Gastroesophageal sphincter (tissue), 4 donors: ENCODE measurements at regions not wholly inside any gene's neighbourhood (a gene's known extent, or its start where the extent isn't known, plus 50 kb on each side); places are given as distances from the start of the nearest gene placed in this dataset.

Source experiments
- ATAC-seq: fragments of 150-250 bp; one replicate; pipeline ENCODE4 v1.9.1; 2016; ENCODE audit warnings: mild to moderate bottlenecking, moderate library complexity
- H3K27ac ChIP-seq, 4 donors: fragments of 200-600 bp; sonication (generic) in 3 of 4; 1 replicate in 3 of 4; 2 replicates in 1 of 4; pipeline ENCODE4 v1.5.1; 2016 to 2019
- H3K27me3 ChIP-seq: fragments of 200-600 bp; sonication (generic); one replicate; pipeline ENCODE4 v1.5.1; 2019
- H3K36me3 ChIP-seq, 2 donors: fragments of 200-600 bp; sonication (generic); one replicate each; pipeline ENCODE4 v1.5.1; 2019; ENCODE audit warnings: control low read depth in 1 of 2
- H3K4me1 ChIP-seq, 3 donors: fragments of 200-600 bp; sonication (generic); 1 replicate in 2 of 3; 2 replicates in 1 of 3; pipeline ENCODE4 v1.5.1; 2016 to 2019; ENCODE audit warnings: control low read depth in 2 of 3
- H3K4me3 ChIP-seq, 2 donors: fragments of 200-600 bp; sonication (generic); one replicate each; pipeline ENCODE4 v1.5.1; 2019; ENCODE audit warnings: mild to moderate bottlenecking in 1 of 2, moderate library complexity in 1 of 2
- H3K9me3 ChIP-seq, 3 donors: fragments of 200-600 bp; sonication (generic); one replicate each; pipeline ENCODE4 v1.5.1; 2017 to 2019; ENCODE audit warnings: control low read depth in 2 of 3
- EP300 ChIP-seq: sonication (generic); formaldehyde crosslinking; IDR thresholded peaks from one replicate; pipeline ENCODE4 v1.6.1; 2017; ENCODE audit warnings: antibody characterized with exemption, mild to moderate bottlenecking
- POLR2A ChIP-seq, 2 donors: fragments of 450-650 bp; IDR thresholded peaks; one replicate each; pipeline ENCODE4 v1.6.1; 2017; ENCODE audit warnings: antibody characterized with exemption in 2 of 2, mild to moderate bottlenecking in 2 of 2, moderate library complexity in 1 of 2
- POLR2AphosphoS5 ChIP-seq: sonication (generic); formaldehyde crosslinking; IDR thresholded peaks from one replicate; pipeline ENCODE4 v1.6.1; 2017; ENCODE audit warnings: antibody characterized with exemption
- WGBS, 2 donors: methylation state at CpG; one replicate each; pipeline ENCODE4 v1.1.5; 2018; ENCODE audit warnings: low coverage in 1 of 2; 5-methylcytosine and 5-hydroxymethylcytosine counted together
- TF ChIP-seq, protein P1 (sequence below), 4 experiments: fragments of 200-600 bp in 2 of 4; fragments of 450-650 bp in 2 of 4; sonication (generic) in 1 of 4; IDR thresholded peaks; one replicate each; pipeline ENCODE4 v1.5.1; 2017 to 2019; ENCODE audit warnings: antibody characterized with exemption in 4 of 4, mild to moderate bottlenecking in 2 of 4, moderate library complexity in 2 of 4

DNA sequence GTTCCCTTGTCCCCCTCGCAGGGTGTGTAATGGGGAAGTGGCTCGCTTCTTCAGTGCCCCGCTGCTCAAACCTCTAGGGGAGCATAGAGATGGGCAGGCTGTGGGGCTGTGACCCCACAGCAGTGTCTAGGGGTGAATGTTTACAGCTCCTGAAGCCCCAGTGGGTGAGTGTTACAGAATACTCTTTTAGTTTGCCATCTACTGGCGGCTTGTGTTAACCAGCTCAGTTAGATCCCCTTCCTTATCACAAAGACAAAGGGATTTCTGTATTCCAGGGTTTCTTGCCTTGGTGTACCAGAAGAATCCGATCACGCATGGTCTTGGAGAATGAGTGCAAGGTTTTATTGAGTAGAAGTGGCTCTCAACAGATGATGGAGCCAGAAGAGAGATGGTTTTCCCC is 108.1 kb upstream of the IQCM start:
- H3K4me3 ChIP-seq, result no peak overlapping the region
- no peak overlapping the region for H3K27ac ChIP-seq
- WGBS, 2 donors, result 73 to 95% methylated on average over 3 of the region's 6 CpGs
- H3K27me3 ChIP-seq, result no peaks in the 10 kb centered on the region
- H3K36me3 ChIP-seq, result no peaks in the 10 kb centered on the region
- H3K9me3 ChIP-seq, result no peaks in the 10 kb centered on the region
- ATAC-seq, result no peak
- no peaks in the 10 kb centered on the region for H3K4me1 ChIP-seq
- no peak for TF ChIP-seq EP300
- TF ChIP-seq POLR2A (IDR thresholded peaks at IDR 0.05), result no peak
- no peak for TF ChIP-seq POLR2AphosphoS5

DNA sequence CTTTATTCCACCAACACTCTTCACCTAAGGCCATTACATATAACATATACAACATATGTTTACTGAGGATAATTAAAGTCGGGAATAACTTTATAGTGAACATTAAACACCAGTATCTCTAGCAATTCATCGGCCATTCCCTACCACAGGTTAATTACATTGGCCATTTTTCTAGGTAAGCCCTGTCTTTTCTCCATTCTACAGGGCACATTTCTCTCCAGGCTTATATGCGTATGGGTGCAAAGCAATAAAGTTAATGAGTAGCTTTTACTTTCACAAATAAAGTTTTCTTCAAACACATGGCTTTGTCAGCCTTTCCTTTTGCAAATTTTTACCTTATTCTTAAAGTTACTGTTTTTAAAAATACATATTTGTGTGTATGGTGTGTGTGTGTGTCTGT is 111.9 kb upstream of the IQCM start:
- H3K27me3 ChIP-seq, result no peaks in the 10 kb centered on the region
- H3K9me3 ChIP-seq, result no peaks in the 10 kb centered on the region
- H3K27ac ChIP-seq, result no peak overlapping the region
- H3K4me1 ChIP-seq, result no peaks in the 10 kb centered on the region
- ATAC-seq, result no peak
- TF ChIP-seq EP300 (no peak), POLR2AphosphoS5 (no peak)
- H3K36me3 ChIP-seq, result no peaks in the 10 kb centered on the region
- 92% methylated on average over 3 of the region's 3 CpGs for WGBS, 2 donors
- H3K4me3 ChIP-seq, result no peak overlapping the region

DNA sequence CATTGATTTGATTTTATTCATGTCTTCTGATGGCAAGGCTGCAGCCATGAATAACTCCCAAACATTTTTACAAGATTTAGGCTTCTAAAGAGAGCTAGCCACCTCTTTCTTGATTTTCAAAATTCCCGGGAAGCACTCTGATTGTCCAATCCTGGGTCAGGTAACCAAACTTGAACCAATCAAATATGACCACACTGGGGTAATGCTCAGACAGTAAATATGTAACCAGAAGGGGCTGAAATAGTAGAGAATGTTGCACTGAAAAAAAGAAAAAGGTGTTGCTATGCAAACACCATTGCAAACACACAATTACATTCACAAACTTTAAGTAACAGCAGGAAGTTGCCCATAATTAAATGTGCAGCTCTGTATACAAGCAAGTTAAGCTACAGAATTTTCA is 112.9 kb upstream of the IQCM start:
- Histone ChIP-seq H3K4me3 (no peak overlapping the region), H3K4me1 (no peaks in the 10 kb centered on the region), H3K27ac (no peak overlapping the region), H3K9me3 (no peaks in the 10 kb centered on the region), H3K27me3 (no peaks in the 10 kb centered on the region), H3K36me3 (no peaks in the 10 kb centered on the region)
- no peak for ATAC-seq
- WGBS, 2 donors, result 71% methylated on average over 1 of the region's 1 CpG; no CpG with 5 or more reads in 1 of the 2 donors
- TF ChIP-seq, protein P1, sequence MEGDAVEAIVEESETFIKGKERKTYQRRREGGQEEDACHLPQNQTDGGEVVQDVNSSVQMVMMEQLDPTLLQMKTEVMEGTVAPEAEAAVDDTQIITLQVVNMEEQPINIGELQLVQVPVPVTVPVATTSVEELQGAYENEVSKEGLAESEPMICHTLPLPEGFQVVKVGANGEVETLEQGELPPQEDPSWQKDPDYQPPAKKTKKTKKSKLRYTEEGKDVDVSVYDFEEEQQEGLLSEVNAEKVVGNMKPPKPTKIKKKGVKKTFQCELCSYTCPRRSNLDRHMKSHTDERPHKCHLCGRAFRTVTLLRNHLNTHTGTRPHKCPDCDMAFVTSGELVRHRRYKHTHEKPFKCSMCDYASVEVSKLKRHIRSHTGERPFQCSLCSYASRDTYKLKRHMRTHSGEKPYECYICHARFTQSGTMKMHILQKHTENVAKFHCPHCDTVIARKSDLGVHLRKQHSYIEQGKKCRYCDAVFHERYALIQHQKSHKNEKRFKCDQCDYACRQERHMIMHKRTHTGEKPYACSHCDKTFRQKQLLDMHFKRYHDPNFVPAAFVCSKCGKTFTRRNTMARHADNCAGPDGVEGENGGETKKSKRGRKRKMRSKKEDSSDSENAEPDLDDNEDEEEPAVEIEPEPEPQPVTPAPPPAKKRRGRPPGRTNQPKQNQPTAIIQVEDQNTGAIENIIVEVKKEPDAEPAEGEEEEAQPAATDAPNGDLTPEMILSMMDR (IDR thresholded peaks at IDR 0.05), result no peak
- TF ChIP-seq EP300 (no peak), POLR2AphosphoS5 (no peak), POLR2A (IDR thresholded peaks at IDR 0.05) (no peak)

DNA sequence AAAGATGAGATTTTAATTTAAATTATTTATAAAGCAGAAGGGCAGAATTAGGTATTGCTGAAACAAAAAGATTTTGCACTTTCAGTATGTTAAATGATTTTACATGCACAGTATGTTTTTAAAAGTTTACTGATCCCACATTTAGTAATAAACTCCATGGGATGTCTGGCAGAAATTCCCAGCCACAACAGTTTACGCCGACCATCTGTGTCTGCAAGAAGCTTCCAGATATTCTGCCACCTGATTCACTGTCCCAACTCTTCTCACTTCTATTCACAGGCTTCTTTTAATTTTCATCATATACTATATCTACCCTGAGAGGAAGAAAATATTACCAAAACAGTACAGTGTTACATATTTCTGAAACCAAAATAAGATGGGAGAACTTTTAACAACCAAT is 115.8 kb upstream of the IQCM start:
- 81 to 88% methylated on average over 2 of the region's 2 CpGs for WGBS, 2 donors
- no peaks in the 10 kb centered on the region for H3K4me1 ChIP-seq
- no peaks in the 10 kb centered on the region for H3K36me3 ChIP-seq
- H3K9me3 ChIP-seq, result no peaks in the 10 kb centered on the region
- no peak for ATAC-seq
- H3K4me3 ChIP-seq, result no peak overlapping the region
- no peak for TF ChIP-seq POLR2A (IDR thresholded peaks at IDR 0.05)
- H3K27ac ChIP-seq, result no peak overlapping the region
- no peaks in the 10 kb centered on the region for H3K27me3 ChIP-seq

DNA sequence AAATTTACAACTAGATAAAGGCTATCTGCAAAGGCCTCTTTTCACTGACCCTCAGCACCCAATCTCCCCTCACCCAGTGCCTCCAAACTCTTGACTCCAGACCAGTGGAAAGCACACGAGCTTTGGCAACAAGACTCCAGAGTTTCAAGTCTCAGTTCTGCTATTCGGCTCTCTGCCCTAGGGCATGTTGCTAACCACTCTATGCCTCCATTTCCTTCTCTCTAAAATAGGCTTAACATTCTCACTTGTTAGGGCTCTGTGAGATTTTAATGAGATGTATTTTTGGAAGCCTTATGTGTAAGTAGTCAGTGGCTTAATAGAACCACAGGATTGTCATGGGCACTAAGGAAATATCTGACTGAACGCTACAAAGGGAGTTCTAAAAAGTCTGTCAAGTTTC is 116.5 kb upstream of the IQCM start:
- ATAC-seq, result no peak
- WGBS, 2 donors, result 75 to 86% methylated on average over 3 of the region's 3 CpGs
- Histone ChIP-seq H3K36me3 (no peaks in the 10 kb centered on the region), H3K4me1 (no peaks in the 10 kb centered on the region), H3K9me3 (no peaks in the 10 kb centered on the region), H3K27ac (no peak overlapping the region), H3K27me3 (no peaks in the 10 kb centered on the region), H3K4me3 (no peak overlapping the region)
- TF ChIP-seq POLR2A (IDR thresholded peaks at IDR 0.05) (no peak), EP300 (no peak), POLR2AphosphoS5 (no peak)
- TF ChIP-seq, protein P1 (IDR thresholded peaks at IDR 0.05), result no peak

DNA sequence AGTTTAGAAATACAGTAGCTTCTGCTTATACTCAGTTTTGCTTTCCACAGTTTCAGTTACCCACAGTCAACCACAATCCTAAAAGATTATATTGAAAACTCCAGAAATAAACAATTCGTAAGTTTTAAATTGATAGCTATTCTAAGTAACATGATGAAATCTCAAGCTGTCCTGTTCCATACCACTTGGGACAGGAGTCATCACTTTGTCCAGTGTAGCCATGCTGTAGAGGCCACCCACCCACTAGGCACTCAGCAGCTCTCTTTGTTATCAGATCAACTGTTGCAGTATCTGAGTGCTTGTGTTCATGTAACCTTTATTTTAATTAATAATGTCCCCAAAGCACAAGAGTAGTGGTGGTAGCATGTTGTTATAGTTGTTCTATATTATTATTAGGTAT is 117.5 kb upstream of the IQCM start:
- ATAC-seq, result no peak
- no peaks in the 10 kb centered on the region for H3K36me3 ChIP-seq
- WGBS, 2 donors, result 0 to 31% methylated on average over 1 of the region's 1 CpG
- TF ChIP-seq, protein P1 (IDR thresholded peaks at IDR 0.05), result no peak
- no peak for TF ChIP-seq POLR2A (IDR thresholded peaks at IDR 0.05)
- no peak for TF ChIP-seq POLR2AphosphoS5
- TF ChIP-seq EP300, result no peak
- no peaks in the 10 kb centered on the region for H3K9me3 ChIP-seq
- H3K4me3 ChIP-seq, result no peak overlapping the region
- no peaks in the 10 kb centered on the region for H3K27me3 ChIP-seq
- no peak overlapping the region for H3K27ac ChIP-seq
- H3K4me1 ChIP-seq, result no peaks in the 10 kb centered on the region
